ENCODE measurements at regions not wholly inside any gene's neighbourhood (a gene's known extent, or its start where the extent isn't known, plus 50 kb on each side); places are given as distances from the start of the nearest gene placed in this dataset.
A peak's percentile ranks its signal among the peaks of the same experiment; 100 is the strongest.

DNA sequence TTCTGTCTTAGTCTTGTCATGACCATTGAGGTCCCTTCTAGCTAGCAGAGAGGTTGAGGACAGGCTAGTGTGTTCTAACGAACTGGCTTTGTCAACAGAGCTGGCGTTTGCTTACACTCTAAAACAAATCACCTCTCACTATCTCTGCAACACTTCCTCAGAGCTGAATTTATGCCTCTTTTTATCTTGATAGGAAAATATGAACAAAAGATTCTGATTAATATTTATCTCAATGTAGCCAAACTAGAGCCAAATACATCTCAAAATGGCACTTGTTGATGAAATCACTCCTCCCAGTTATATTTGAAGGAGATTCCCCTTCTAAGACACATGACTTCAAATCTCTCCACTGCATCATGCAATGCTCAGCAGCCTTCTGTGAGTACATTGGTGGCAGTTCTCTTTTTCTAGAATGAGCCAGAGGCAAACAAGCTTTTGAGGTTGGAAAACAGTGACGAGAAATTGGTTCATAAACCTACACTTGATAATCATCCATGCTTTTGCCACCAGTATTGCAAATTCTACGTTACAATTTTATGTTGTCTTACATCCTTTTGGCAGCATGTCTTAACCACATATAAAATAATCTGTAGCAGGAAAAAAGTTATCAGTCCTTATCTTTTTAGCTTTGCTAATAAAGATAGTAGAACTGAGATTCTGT, 615.7 kb upstream of the CITED2 start:
- H3K4me3 ChIP-seq, result no peak overlapping the region
- H3K27me3 ChIP-seq, result no peaks in the 10 kb centered on the region
- no peak for DNase-seq (ENCODE audit: low spot score)
- H3K36me3 ChIP-seq, result no peaks in the 10 kb centered on the region
- TF ChIP-seq, protein P1, sequence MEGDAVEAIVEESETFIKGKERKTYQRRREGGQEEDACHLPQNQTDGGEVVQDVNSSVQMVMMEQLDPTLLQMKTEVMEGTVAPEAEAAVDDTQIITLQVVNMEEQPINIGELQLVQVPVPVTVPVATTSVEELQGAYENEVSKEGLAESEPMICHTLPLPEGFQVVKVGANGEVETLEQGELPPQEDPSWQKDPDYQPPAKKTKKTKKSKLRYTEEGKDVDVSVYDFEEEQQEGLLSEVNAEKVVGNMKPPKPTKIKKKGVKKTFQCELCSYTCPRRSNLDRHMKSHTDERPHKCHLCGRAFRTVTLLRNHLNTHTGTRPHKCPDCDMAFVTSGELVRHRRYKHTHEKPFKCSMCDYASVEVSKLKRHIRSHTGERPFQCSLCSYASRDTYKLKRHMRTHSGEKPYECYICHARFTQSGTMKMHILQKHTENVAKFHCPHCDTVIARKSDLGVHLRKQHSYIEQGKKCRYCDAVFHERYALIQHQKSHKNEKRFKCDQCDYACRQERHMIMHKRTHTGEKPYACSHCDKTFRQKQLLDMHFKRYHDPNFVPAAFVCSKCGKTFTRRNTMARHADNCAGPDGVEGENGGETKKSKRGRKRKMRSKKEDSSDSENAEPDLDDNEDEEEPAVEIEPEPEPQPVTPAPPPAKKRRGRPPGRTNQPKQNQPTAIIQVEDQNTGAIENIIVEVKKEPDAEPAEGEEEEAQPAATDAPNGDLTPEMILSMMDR (IDR thresholded peaks at IDR 0.05), result no peak
- peak overlapping the region; percentile 28 to 38 for H3K27ac ChIP-seq
- no peaks in the 10 kb centered on the region for H3K9me3 ChIP-seq
- peaks cover 0 to 13% of the 10 kb centered on the region in 2 donors for H3K4me1 ChIP-seq

- no peaks in the 10 kb centered on the region for H3K36me3 ChIP-seq
- H3K27me3 ChIP-seq, result no peaks in the 10 kb centered on the region
- TF ChIP-seq, protein P1 (IDR thresholded peaks at IDR 0.05), result no peak
- DNase-seq (ENCODE audit: low spot score), result no peak
- H3K9me3 ChIP-seq, result no peaks in the 10 kb centered on the region
- peaks cover 0 to 13% of the 10 kb centered on the region in 2 donors for H3K4me1 ChIP-seq
- H3K4me3 ChIP-seq, result no peak overlapping the region
- no peak overlapping the region for H3K27ac ChIP-seq
Measured at GRCh38 chr6:139988685-139989084, 614.2 kb upstream of the CITED2 start.

- H3K27me3 ChIP-seq, result no peaks in the 10 kb centered on the region
- H3K4me3 ChIP-seq, result no peak overlapping the region
- H3K27ac ChIP-seq, result no peak overlapping the region
- H3K9me3 ChIP-seq, result no peaks in the 10 kb centered on the region
- peaks cover 0 to 28% of the 10 kb centered on the region in 2 donors for H3K4me1 ChIP-seq
- no peaks in the 10 kb centered on the region for H3K36me3 ChIP-seq
- TF ChIP-seq, protein P1 (IDR thresholded peaks at IDR 0.05), result no peak
- DNase-seq (ENCODE audit: low spot score), result no peak
Measured at GRCh38 chr6:139987091-139987490, 612.6 kb upstream of the CITED2 start.

DNA sequence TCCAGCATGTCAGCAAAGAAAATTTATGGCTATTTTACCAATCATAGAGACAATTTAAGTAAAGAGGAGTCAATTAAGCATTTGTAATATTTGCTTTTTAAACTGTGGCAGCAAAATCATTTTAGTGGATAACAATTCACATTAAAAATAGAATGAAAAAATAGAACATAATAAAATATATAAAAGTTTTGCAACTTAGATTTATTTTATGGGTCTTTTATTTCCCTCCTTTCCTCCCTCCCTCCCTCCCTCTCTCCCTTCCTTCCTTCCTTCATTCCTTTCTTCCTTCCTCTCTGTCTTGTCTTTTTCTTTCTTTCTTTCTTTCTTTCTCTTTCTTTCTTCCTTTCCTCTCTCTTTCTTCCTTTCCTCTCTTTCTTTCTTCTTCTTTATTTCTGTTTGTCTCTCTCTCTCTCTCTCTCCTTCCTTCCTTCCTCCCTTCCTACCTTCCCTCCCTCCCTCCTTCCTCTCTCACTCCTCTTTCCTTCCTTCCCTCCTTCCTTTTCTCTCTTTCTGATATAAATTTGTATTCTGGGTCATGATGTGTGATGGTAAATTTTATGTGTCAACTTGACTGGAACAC, 610.9 kb upstream of the CITED2 start:
- no peak for DNase-seq (ENCODE audit: low spot score)
- TF ChIP-seq, protein P1 (IDR thresholded peaks at IDR 0.05), result no peak
- H3K27ac ChIP-seq, result no peak overlapping the region
- H3K36me3 ChIP-seq, result no peaks in the 10 kb centered on the region
- peaks cover 0 to 32% of the 10 kb centered on the region in 2 donors for H3K4me1 ChIP-seq
- no peaks in the 10 kb centered on the region for H3K27me3 ChIP-seq
- no peak overlapping the region for H3K4me3 ChIP-seq
- no peaks in the 10 kb centered on the region for H3K9me3 ChIP-seq

GRCh38 chr6:139984317-139984716, 609.9 kb upstream of the CITED2 start:
- H3K9me3 ChIP-seq, result no peaks in the 10 kb centered on the region
- no peak overlapping the region for H3K4me3 ChIP-seq
- TF ChIP-seq, protein P1 (IDR thresholded peaks at IDR 0.05), result no peak
- H3K36me3 ChIP-seq, result no peaks in the 10 kb centered on the region
- peaks cover 0 to 30% of the 10 kb centered on the region in 2 donors for H3K4me1 ChIP-seq
- no peaks in the 10 kb centered on the region for H3K27me3 ChIP-seq
- DNase-seq (ENCODE audit: low spot score), result no peak
- no peak overlapping the region for H3K27ac ChIP-seq

Measured in right atrium auricular region (tissue), 2 donors.